H1 (cell line): ENCODE measurements at regions not wholly inside any gene's neighbourhood (a gene's known extent, or its start where the extent isn't known, plus 50 kb on each side); places are given as distances from the start of the nearest gene placed in this dataset.

Experiments used
- CHD2 ChIP-seq: IDR thresholded peaks from 2 replicates; pipeline ENCODE4 v1.6.1; 2012; ENCODE audit warnings: low read length, improper control_type of control experiment
- CTCF ChIP-seq, 3 experiments: IDR thresholded peaks; 1 replicate in 2 of 3; 2 replicates in 1 of 3; pipeline versions ENCODE4 v1.5.1 to v1.6.1; 2011; ENCODE audit warnings: low read length in 3 of 3, mild to moderate bottlenecking in 3 of 3, inconsistent platforms in 2 of 3, low read depth in 1 of 3, moderate library complexity in 1 of 3; ENCODE audit not compliant: insufficient read depth in 1 of 3; ENCODE audit errors: control extremely low read depth in 1 of 3
- JUND ChIP-seq: IDR thresholded peaks from 2 replicates; pipeline ENCODE4 v1.6.1; 2011; ENCODE audit warnings: mild to moderate bottlenecking, improper control_type of control experiment, low read length
- MAX ChIP-seq: IDR thresholded peaks from 2 replicates; pipeline ENCODE4 v1.6.1; 2012; ENCODE audit warnings: inconsistent platforms
- POLR2A ChIP-seq, 2 experiments: IDR thresholded peaks; 1 replicate in 1 of 2; 2 replicates in 1 of 2; pipeline ENCODE4 v1.6.1; 2011; ENCODE audit warnings: low read depth in 2 of 2, low read length in 2 of 2, mild to moderate bottlenecking in 2 of 2; ENCODE audit errors: control extremely low read depth in 1 of 2
- POLR2AphosphoS5 ChIP-seq: IDR thresholded peaks from 2 replicates; pipeline ENCODE4 v1.6.1; 2011; ENCODE audit warnings: low read depth, low read length
- RFX5 ChIP-seq: IDR thresholded peaks from 2 replicates; pipeline ENCODE4 v1.6.1; 2011; ENCODE audit warnings: low read depth, low read length, improper control_type of control experiment, borderline replicate concordance
- RNF2 ChIP-seq: fragments of 200-900, 300-1000 bp; sonication (generic); IDR thresholded peaks from 2 replicates; pipeline ENCODE4 v1.7.1; 2016; ENCODE audit warnings: borderline replicate concordance, low read depth, mild to moderate bottlenecking, antibody characterized with exemption, low read length; ENCODE audit not compliant: poor library complexity, severe bottlenecking; ENCODE audit errors: missing control alignments
- SIN3A ChIP-seq, 2 experiments: IDR thresholded peaks in 1 of 2; conservative IDR thresholded peaks in 1 of 2; 2 replicates each; pipeline ENCODE4 v1.6.1; 2011 to 2012; ENCODE audit warnings: low read length in 2 of 2, improper control_type of control experiment in 1 of 2, low read depth in 1 of 2, mild to moderate bottlenecking in 1 of 2
- TAF1 ChIP-seq: IDR thresholded peaks from 2 replicates; pipeline ENCODE4 v1.6.1; 2011; ENCODE audit warnings: mild to moderate bottlenecking, low read depth, low read length

GRCh38 chr10:42421812-42422211 lies 216.6 kb downstream of the ZNF33B start:
- TF ChIP-seq RNF2 (no peak), SIN3A (conservative IDR thresholded peaks at IDR 0.05 in 1 of 2, IDR thresholded peaks at IDR 0.05 in 1 of 2; ENCODE audit: low read depth in 1 of 2, low read length in 2 of 2) (no peak), RFX5 (no peak), POLR2A (IDR thresholded peaks at IDR 0.05; ENCODE audit: control extremely low read depth in 1 of 2, low read depth in 2 of 2, low read length in 2 of 2) (no peak), CHD2 (no peak), CTCF (IDR thresholded peaks at IDR 0.05; ENCODE audit: control extremely low read depth in 1 of 3, insufficient read depth in 1 of 3, low read depth in 1 of 3, low read length in 3 of 3) (no peak), POLR2AphosphoS5 (no peak), TAF1 (no peak), JUND (no peak), MAX (no peak)
